ENCODE measurements at regions not wholly inside any gene's neighbourhood (a gene's known extent, or its start where the extent isn't known, plus 50 kb on each side); places are given as distances from the start of the nearest gene placed in this dataset.

GRCh38 chr11:121699801-121700200, 247.0 kb upstream of the SORL1-AS1 start:
- H3K9ac ChIP-seq (ENCODE audit: low read depth, low read length), result no peak overlapping the region
- peaks cover 16% of the 10 kb centered on the region; the same call in 1 of the 2 replicates for H3K4me1 ChIP-seq (ENCODE audit: insufficient read depth, low read length)
- no peaks in the 10 kb centered on the region for H3K27me3 ChIP-seq (ENCODE audit: insufficient read depth, low read length)

DNA sequence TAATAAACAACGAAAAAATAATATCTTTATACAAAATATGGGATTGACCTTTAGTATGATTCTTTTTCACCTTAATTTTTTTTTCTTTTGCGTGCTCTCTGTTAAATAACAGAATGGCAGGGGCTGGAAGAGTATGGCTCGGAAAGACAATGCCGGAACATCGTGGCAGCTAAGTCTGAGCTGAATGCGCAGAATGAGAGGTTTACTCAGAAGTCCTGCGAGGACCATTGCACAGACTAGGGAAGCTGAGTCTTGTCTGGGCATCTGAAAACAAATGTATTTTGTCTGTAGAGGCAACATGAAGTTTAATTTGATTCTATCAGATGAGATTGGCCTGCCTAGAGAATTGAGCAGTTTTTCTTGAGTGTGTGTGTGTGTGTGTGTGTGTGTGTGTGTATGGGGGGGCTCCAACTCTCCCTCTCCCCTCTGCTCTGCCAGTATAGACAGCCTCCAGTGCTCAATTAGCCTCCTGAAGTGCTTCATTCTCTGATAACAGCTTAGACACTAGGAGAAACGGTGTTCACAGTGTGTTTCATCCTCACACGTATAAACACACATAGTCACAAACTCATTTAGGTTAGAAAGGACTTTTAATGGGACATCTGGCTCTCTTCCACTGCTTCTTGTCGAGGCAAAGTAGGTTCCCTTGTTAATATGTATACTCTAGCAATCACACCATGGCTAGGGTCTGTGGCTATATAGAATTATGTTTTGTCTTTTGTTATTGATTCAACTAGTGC, 244.3 kb upstream of the SORL1-AS1 start:
- Histone ChIP-seq H3K27me3 (ENCODE audit: insufficient read depth, low read length) (no peaks in the 10 kb centered on the region), H3K27ac (ENCODE audit: low read length) (no peak overlapping the region), H3K36me3 (ENCODE audit: insufficient read depth, low read depth, low read length) (no peaks in the 10 kb centered on the region), H3K4me3 (ENCODE audit: low read length) (no peak overlapping the region), H3K9me3 (ENCODE audit: insufficient read depth, low read depth, low read length) (no peaks in the 10 kb centered on the region), H3K9ac (ENCODE audit: low read depth, low read length) (no peak overlapping the region), H3K4me1 (ENCODE audit: insufficient read depth, low read length) (peaks cover 16% of the 10 kb centered on the region; the same call in 1 of the 2 replicates)

More at GRCh38 chr11:121699801-121700200, 247.0 kb upstream of the SORL1-AS1 start:
- Histone ChIP-seq H3K27ac (ENCODE audit: low read length) (no peak overlapping the region), H3K4me3 (ENCODE audit: low read length) (no peak overlapping the region), H3K36me3 (ENCODE audit: insufficient read depth, low read depth, low read length) (no peaks in the 10 kb centered on the region), H3K9me3 (ENCODE audit: insufficient read depth, low read depth, low read length) (no peaks in the 10 kb centered on the region)

- Histone ChIP-seq H3K27me3 (ENCODE audit: insufficient read depth, low read length) (no peaks in the 10 kb centered on the region), H3K4me3 (ENCODE audit: low read length) (no peak overlapping the region), H3K9ac (ENCODE audit: low read depth, low read length) (no peak overlapping the region), H3K27ac (ENCODE audit: low read length) (no peak overlapping the region), H3K9me3 (ENCODE audit: insufficient read depth, low read depth, low read length) (no peaks in the 10 kb centered on the region), H3K36me3 (ENCODE audit: insufficient read depth, low read depth, low read length) (no peaks in the 10 kb centered on the region), H3K4me1 (ENCODE audit: insufficient read depth, low read length) (peaks cover 16% of the 10 kb centered on the region; the same call in 1 of the 2 replicates)
Observed at GRCh38 chr11:121696177-121696871, 243.6 kb upstream of the SORL1-AS1 start.

GRCh38 chr11:121692236-121692635, 239.5 kb upstream of the SORL1-AS1 start:
- Histone ChIP-seq H3K9ac (ENCODE audit: low read depth, low read length) (no peak overlapping the region), H3K27ac (ENCODE audit: low read length) (no peak overlapping the region), H3K4me1 (ENCODE audit: insufficient read depth, low read length) (peaks cover 28% of the 10 kb centered on the region), H3K9me3 (ENCODE audit: insufficient read depth, low read depth, low read length) (no peaks in the 10 kb centered on the region), H3K4me3 (ENCODE audit: low read length) (no peak overlapping the region), H3K27me3 (ENCODE audit: insufficient read depth, low read length) (no peaks in the 10 kb centered on the region), H3K36me3 (ENCODE audit: insufficient read depth, low read depth, low read length) (no peaks in the 10 kb centered on the region)

- H3K4me1 ChIP-seq (ENCODE audit: insufficient read depth, low read length), result peaks cover 21% of the 10 kb centered on the region
- no peak overlapping the region for H3K9ac ChIP-seq (ENCODE audit: low read depth, low read length)
- no peaks in the 10 kb centered on the region for H3K36me3 ChIP-seq (ENCODE audit: insufficient read depth, low read depth, low read length)
- H3K4me3 ChIP-seq (ENCODE audit: low read length), result no peak overlapping the region
- no peaks in the 10 kb centered on the region for H3K27me3 ChIP-seq (ENCODE audit: insufficient read depth, low read length)
- H3K27ac ChIP-seq (ENCODE audit: low read length), result no peak overlapping the region
- no peaks in the 10 kb centered on the region for H3K9me3 ChIP-seq (ENCODE audit: insufficient read depth, low read depth, low read length)
Observed at GRCh38 chr11:121688860-121689614, 236.3 kb upstream of the SORL1-AS1 start.

- Histone ChIP-seq H3K4me1 (ENCODE audit: insufficient read depth, low read length) (peaks cover 21% of the 10 kb centered on the region), H3K27me3 (ENCODE audit: insufficient read depth, low read length) (no peaks in the 10 kb centered on the region), H3K9me3 (ENCODE audit: insufficient read depth, low read depth, low read length) (no peaks in the 10 kb centered on the region), H3K9ac (ENCODE audit: low read depth, low read length) (no peak overlapping the region), H3K4me3 (ENCODE audit: low read length) (no peak overlapping the region), H3K36me3 (ENCODE audit: insufficient read depth, low read depth, low read length) (no peaks in the 10 kb centered on the region), H3K27ac (ENCODE audit: low read length) (no peak overlapping the region)
Observed at GRCh38 chr11:121688055-121688491, 235.3 kb upstream of the SORL1-AS1 start.

GRCh38 chr11:121683791-121684190, 231.0 kb upstream of the SORL1-AS1 start:
- Histone ChIP-seq H3K27ac (ENCODE audit: low read length) (no peak overlapping the region), H3K27me3 (ENCODE audit: insufficient read depth, low read length) (no peaks in the 10 kb centered on the region), H3K4me1 (ENCODE audit: insufficient read depth, low read length) (peaks cover 11% of the 10 kb centered on the region), H3K9ac (ENCODE audit: low read depth, low read length) (no peak overlapping the region), H3K4me3 (ENCODE audit: low read length) (no peak overlapping the region), H3K9me3 (ENCODE audit: insufficient read depth, low read depth, low read length) (no peaks in the 10 kb centered on the region), H3K36me3 (ENCODE audit: insufficient read depth, low read depth, low read length) (no peaks in the 10 kb centered on the region)

Measured in iPS-20b (cell line).